Transverse colon (tissue), 4 donors: ENCODE measurements at regions not wholly inside any gene's neighbourhood (a gene's known extent, or its start where the extent isn't known, plus 50 kb on each side); places are given as distances from the start of the nearest gene placed in this dataset.

Experiments used
- DNase-seq: peaks from one replicate; pipeline ENCODE4 v3.0.0-alpha.2; 2019
- H3K27ac ChIP-seq, 4 donors: fragments of 200-600 bp; sonication (generic); 2 replicates each; pipeline ENCODE4 v1.5.1; 2016 to 2018; ENCODE audit warnings: inconsistent platforms in 4 of 4
- H3K27me3 ChIP-seq: fragments of 200-600 bp; sonication (generic); 2 replicates; pipeline ENCODE4 v1.5.1; 2017; ENCODE audit warnings: inconsistent platforms
- H3K36me3 ChIP-seq, 4 donors: fragments of 200-600 bp; sonication (generic); 2 replicates each; pipeline ENCODE4 v1.5.1; 2017 to 2019; ENCODE audit warnings: inconsistent platforms in 4 of 4
- H3K4me1 ChIP-seq, 4 donors: fragments of 200-600 bp; sonication (generic); 2 replicates each; pipeline ENCODE4 v1.5.1; 2017 to 2020; ENCODE audit warnings: inconsistent platforms in 4 of 4
- H3K4me3 ChIP-seq, 4 donors: fragments of 200-600 bp; sonication (generic); 1 replicate in 1 of 4; 2 replicates in 3 of 4; pipeline versions ENCODE4 v1.5.1 to v1.6.1; 2017 to 2019; ENCODE audit warnings: inconsistent platforms in 4 of 4
- H3K9me3 ChIP-seq, 2 donors: fragments of 200-600 bp; sonication (generic); 2 replicates each; pipeline ENCODE4 v1.5.1; 2017 to 2019; ENCODE audit warnings: inconsistent platforms in 2 of 2
- EP300 ChIP-seq: sonication (generic); formaldehyde crosslinking; IDR thresholded peaks from one replicate; pipeline ENCODE4 v1.6.1; 2017; ENCODE audit warnings: antibody characterized with exemption, low read depth
- POLR2A ChIP-seq: fragments of 450-650 bp; IDR thresholded peaks from one replicate; pipeline ENCODE4 v1.6.1; 2016; ENCODE audit warnings: antibody characterized with exemption, mild to moderate bottlenecking, moderate library complexity
- POLR2AphosphoS5 ChIP-seq, 3 donors: sonication (generic); formaldehyde crosslinking; IDR thresholded peaks; one replicate each; pipeline ENCODE4 v1.6.1; 2016; ENCODE audit warnings: antibody characterized with exemption in 3 of 3
- WGBS, 2 donors: methylation state at CpG; one replicate each; pipeline ENCODE4 v1.1.5; 2018; ENCODE audit warnings: low coverage in 1 of 2; 5-methylcytosine and 5-hydroxymethylcytosine counted together
- in situ Hi-C, 4 donors: fragments of 200-750 bp; cut with MboI; loops; one replicate each; pipeline versions ENCODE4 v1.15.0 to v1.15.1; 2017; ENCODE audit warnings: low sequenced_read_pairs in 3 of 4, low pct_ligation_motif_present in 1 of 4, low pct_unique_long_range_greater_than_20kb in 1 of 4
- intact Hi-C: fragments of 100-400 bp; cut with DNase I; formaldehyde crosslinking; loops from one replicate; pipeline ENCODE4 v1.15.1; 2023; ENCODE audit warnings: low total_unique reads
- TF ChIP-seq, protein P1 (sequence below), 5 experiments: fragments of 200-600 bp in 3 of 5; fragments of 450-650 bp in 2 of 5; sonication (generic) in 3 of 5; IDR thresholded peaks; 1 replicate in 2 of 5; 2 replicates in 3 of 5; pipeline ENCODE4 v1.5.1; 2016 to 2017; ENCODE audit warnings: antibody characterized with exemption in 5 of 5, inconsistent platforms in 3 of 5, mild to moderate bottlenecking in 2 of 5, moderate library complexity in 1 of 5

GRCh38 chr5:2023196-2023595 lies 140.5 kb upstream of the IRX4 start:
- intact Hi-C loops = no loop called here
- no peak for TF ChIP-seq POLR2A
- TF ChIP-seq, protein P1, sequence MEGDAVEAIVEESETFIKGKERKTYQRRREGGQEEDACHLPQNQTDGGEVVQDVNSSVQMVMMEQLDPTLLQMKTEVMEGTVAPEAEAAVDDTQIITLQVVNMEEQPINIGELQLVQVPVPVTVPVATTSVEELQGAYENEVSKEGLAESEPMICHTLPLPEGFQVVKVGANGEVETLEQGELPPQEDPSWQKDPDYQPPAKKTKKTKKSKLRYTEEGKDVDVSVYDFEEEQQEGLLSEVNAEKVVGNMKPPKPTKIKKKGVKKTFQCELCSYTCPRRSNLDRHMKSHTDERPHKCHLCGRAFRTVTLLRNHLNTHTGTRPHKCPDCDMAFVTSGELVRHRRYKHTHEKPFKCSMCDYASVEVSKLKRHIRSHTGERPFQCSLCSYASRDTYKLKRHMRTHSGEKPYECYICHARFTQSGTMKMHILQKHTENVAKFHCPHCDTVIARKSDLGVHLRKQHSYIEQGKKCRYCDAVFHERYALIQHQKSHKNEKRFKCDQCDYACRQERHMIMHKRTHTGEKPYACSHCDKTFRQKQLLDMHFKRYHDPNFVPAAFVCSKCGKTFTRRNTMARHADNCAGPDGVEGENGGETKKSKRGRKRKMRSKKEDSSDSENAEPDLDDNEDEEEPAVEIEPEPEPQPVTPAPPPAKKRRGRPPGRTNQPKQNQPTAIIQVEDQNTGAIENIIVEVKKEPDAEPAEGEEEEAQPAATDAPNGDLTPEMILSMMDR (IDR thresholded peaks at IDR 0.05) = no peak
- 30 to 37% methylated on average over 3 of the region's 3 CpGs for WGBS, 2 donors
- Histone ChIP-seq H3K27ac (no peak overlapping the region), H3K36me3 (no peaks in the 10 kb centered on the region), H3K9me3 (no peaks in the 10 kb centered on the region), H3K4me1 (no peaks in the 10 kb centered on the region), H3K27me3 (no peaks in the 10 kb centered on the region), H3K4me3 (no peak overlapping the region)
- in situ Hi-C loops = loop anchor here in 3 of 4 donors (25.0 kb wide), 2 partner anchors 261 to 286 kb away; no protein-coding TSS in a partner anchor
- DNase-seq = no peak

DNA sequence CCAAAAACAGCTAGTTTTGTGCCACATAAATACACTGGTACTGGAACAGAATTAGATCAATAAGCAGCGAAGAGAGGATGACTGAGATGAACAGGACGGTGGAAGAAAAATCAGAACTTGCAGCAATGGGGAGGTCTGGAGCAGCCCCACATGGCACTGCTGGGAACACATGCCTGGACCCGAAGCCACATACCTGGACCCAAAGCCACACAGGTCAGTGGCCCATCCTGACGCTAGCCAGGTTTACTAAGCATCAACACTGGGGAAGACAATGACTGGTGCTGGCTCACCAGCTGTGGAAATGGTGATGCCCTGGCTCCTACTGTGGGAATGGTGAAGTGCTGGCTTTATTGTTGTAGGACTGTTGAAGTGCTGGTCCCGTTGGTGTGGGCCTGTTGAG lies 139.7 kb upstream of the IRX4 start:
- WGBS, 2 donors = 67 to 73% methylated on average over 4 to 5 of the region's 5 CpGs
- Histone ChIP-seq H3K27ac (no peak overlapping the region), H3K36me3 (no peaks in the 10 kb centered on the region), H3K4me1 (no peaks in the 10 kb centered on the region), H3K9me3 (no peaks in the 10 kb centered on the region), H3K27me3 (no peaks in the 10 kb centered on the region), H3K4me3 (no peak overlapping the region)
- TF ChIP-seq EP300 (no peak), POLR2A (no peak), POLR2AphosphoS5 (IDR thresholded peaks at IDR 0.05) (no peak)
- TF ChIP-seq, protein P1 (IDR thresholded peaks at IDR 0.05) = no peak
- DNase-seq = no peak
- in situ Hi-C loops (loop anchor here in 3 of 4 donors (25.0 kb wide), 2 partner anchors 260 to 285 kb away; no protein-coding TSS in a partner anchor), intact Hi-C loops (no loop called here)

GRCh38 chr5:2021484-2022176 lies 138.9 kb upstream of the IRX4 start:
- H3K4me3 ChIP-seq = no peak overlapping the region
- in situ Hi-C loops (loop anchor here in 3 of 4 donors (25.0 kb wide), 2 partner anchors 259 to 284 kb away; no protein-coding TSS in a partner anchor), intact Hi-C loops (no loop called here)
- no peak for DNase-seq
- H3K27ac ChIP-seq = no peak overlapping the region
- H3K27me3 ChIP-seq = no peaks in the 10 kb centered on the region
- H3K36me3 ChIP-seq = no peaks in the 10 kb centered on the region
- no peaks in the 10 kb centered on the region for H3K4me1 ChIP-seq
- TF ChIP-seq EP300 (no peak), POLR2A (no peak), POLR2AphosphoS5 (IDR thresholded peaks at IDR 0.05) (no peak)
- TF ChIP-seq, protein P1 (IDR thresholded peaks at IDR 0.05) = no peak
- H3K9me3 ChIP-seq = no peaks in the 10 kb centered on the region
- 86 to 90% methylated on average over 4 to 14 of the region's 14 CpGs for WGBS, 2 donors

DNA sequence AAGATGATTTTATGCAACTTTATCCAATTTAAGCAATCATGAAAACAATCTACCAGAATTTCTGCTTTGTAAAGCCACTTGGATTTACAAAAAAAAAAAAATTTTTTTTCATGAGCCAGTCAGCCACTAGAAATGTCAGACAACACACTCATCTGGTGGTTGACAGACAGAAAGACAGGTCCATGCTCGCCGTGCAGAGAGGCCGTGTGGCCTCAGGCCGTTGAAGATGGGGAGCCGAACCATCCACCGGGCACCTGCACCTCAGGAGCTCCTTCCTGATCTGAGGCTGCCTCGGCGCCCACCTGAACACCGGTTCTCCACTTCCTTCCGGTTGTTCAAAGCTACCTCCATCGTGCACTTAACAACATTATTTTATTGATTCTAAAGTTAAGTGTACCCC lies 138.0 kb upstream of the IRX4 start:
- Histone ChIP-seq H3K4me1 (no peaks in the 10 kb centered on the region), H3K9me3 (no peaks in the 10 kb centered on the region), H3K4me3 (no peak overlapping the region), H3K27me3 (no peaks in the 10 kb centered on the region), H3K27ac (no peak overlapping the region), H3K36me3 (no peaks in the 10 kb centered on the region)
- 72 to 95% methylated on average over 4 to 11 of the region's 11 CpGs for WGBS, 2 donors
- intact Hi-C loops (no loop called here), in situ Hi-C loops (loop anchor here in 3 of 4 donors (25.0 kb wide), 2 partner anchors 258 to 283 kb away; no protein-coding TSS in a partner anchor)
- no peak for TF ChIP-seq POLR2A
- TF ChIP-seq POLR2AphosphoS5 (IDR thresholded peaks at IDR 0.05) = no peak
- no peak for TF ChIP-seq EP300
- TF ChIP-seq, protein P1 (IDR thresholded peaks at IDR 0.05) = no peak
- DNase-seq = no peak
